Spleen (tissue), 11 donors: ENCODE measurements at regions not wholly inside any gene's neighbourhood (a gene's known extent, or its start where the extent isn't known, plus 50 kb on each side); places are given as distances from the start of the nearest gene placed in this dataset.
"Not testable (repeated sequence)": the region's sequence is repeated elsewhere in the genome, so short reads cannot be mapped to it uniquely, and the experiment has no call there.

Experiments
- DNase-seq: peaks from one replicate; pipeline ENCODE4 v3.0.0-alpha.2; 2020
- H3K27ac ChIP-seq, 8 donors: fragments of 200-600 bp; sonication (generic) in 7 of 8; 1 replicate in 4 of 8; 2 replicates in 4 of 8; pipeline versions ENCODE4 v1.5.0 to v1.8.0; 2016 to 2021; ENCODE audit warnings: inconsistent platforms in 4 of 8, mild to moderate bottlenecking in 4 of 8, moderate library complexity in 1 of 8
- H3K27me3 ChIP-seq, 7 donors: fragments of 200-600 bp; sonication (generic) in 6 of 7; replicated peaks in 1 of 7; 1 replicate in 4 of 7; 2 replicates in 3 of 7; pipeline versions ENCODE4 v1.5.0 to v1.8.0; 2016 to 2021; ENCODE audit warnings: inconsistent platforms in 3 of 7, mild to moderate bottlenecking in 1 of 7
- H3K36me3 ChIP-seq, 6 donors: fragments of 200-600 bp; sonication (generic) in 5 of 6; 1 replicate in 4 of 6; 2 replicates in 2 of 6; pipeline versions ENCODE4 v1.5.0 to v1.8.0; 2016 to 2021; ENCODE audit warnings: inconsistent platforms in 2 of 6
- H3K4me1 ChIP-seq, 6 donors: fragments of 200-600 bp; sonication (generic) in 5 of 6; 1 replicate in 3 of 6; 2 replicates in 3 of 6; pipeline versions ENCODE4 v1.5.0 to v1.8.0; 2016 to 2021; ENCODE audit warnings: inconsistent platforms in 3 of 6
- H3K4me3 ChIP-seq, 8 donors: fragments of 200-600 bp; sonication (generic) in 7 of 8; 1 replicate in 4 of 8; 2 replicates in 4 of 8; pipeline versions ENCODE4 v1.5.0 to v1.8.0; 2016 to 2021; ENCODE audit warnings: inconsistent platforms in 4 of 8, mild to moderate bottlenecking in 4 of 8, moderate library complexity in 2 of 8
- H3K9me3 ChIP-seq, 8 donors: fragments of 200-600 bp; sonication (generic) in 7 of 8; 1 replicate in 4 of 8; 2 replicates in 4 of 8; pipeline versions ENCODE4 v1.5.0 to v1.8.0; 2016 to 2021; ENCODE audit warnings: inconsistent platforms in 4 of 8
- CTCF ChIP-seq, 11 experiments: fragments of 200-600 bp in 7 of 11; fragments of 450-650 bp in 4 of 11; sonication (generic) in 4 of 11; IDR thresholded peaks in 8 of 11; conservative IDR thresholded peaks in 3 of 11; 1 replicate in 7 of 11; 2 replicates in 4 of 11; pipeline versions ENCODE4 v1.4.0 to v1.8.0; 2016 to 2021; ENCODE audit warnings: antibody characterized with exemption in 11 of 11, inconsistent platforms in 4 of 11, mild to moderate bottlenecking in 1 of 11
- POLR2A ChIP-seq, 3 donors: fragments of 450-650 bp; IDR thresholded peaks; one replicate each; pipeline ENCODE4 v1.5.1; 2017; ENCODE audit warnings: antibody characterized with exemption in 3 of 3, mild to moderate bottlenecking in 1 of 3
- POLR2AphosphoS5 ChIP-seq, 3 donors: sonication (generic); formaldehyde crosslinking; IDR thresholded peaks; one replicate each; pipeline ENCODE4 v1.5.1; 2017; ENCODE audit warnings: antibody characterized with exemption in 3 of 3
- WGBS, 5 donors: extraction: QIAGEN DNeasy Blood & Tissue Kit in 3 of 5; methylation state at CpG; one replicate each; pipeline versions ENCODE4 v1.1.5 to v1.1.7; 2013 to 2018; 5-methylcytosine and 5-hydroxymethylcytosine counted together
- intact Hi-C: fragments of 100-400 bp; cut with DNase I; formaldehyde crosslinking; loops from one replicate; pipeline ENCODE4 v1.15.0; 2023; ENCODE audit warnings: low total_unique reads
- donor health status: healthy with polysubstance abuse.
- donor health status: DM: no; HTN: no; CAD: no; lungs with moderate emphysema.
- donor health status: DM: no; HTN: no; CAD: no.
- donor health status: Bipolar disorder and iron deficiency.
- donor health status: healthy.
- donor health status: DM: no; HTN: no; CAD: no.
- donor health status: DM: yes; HTN: yes; CAD: no.

DNA sequence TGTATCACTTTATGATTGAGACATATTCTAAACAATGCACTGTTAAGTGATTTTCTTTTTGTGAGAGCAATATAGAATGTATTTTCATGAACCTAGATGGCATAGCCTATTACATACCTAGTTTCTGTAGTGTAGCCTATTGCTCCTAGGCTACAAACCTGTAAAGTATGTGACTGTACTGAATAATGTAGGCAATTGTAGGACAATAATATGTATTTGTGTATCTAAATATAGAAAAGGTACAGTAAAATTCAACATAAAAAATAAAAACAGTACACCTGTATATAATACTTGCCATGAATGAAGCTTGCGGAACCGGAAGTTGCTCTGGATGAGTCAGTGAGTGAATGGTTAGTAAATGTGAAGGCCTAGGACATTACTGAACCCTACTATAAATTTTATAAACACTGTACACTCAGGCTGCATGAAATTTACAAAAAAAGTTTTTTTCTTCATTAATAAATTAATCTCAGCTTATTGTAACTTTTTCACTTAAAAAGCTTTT is 106.7 kb downstream of the VSIG4 start:
- WGBS, 5 donors, result 79 to 100% (median 89%) methylated on average over 2 of the region's 2 CpGs
- DNase-seq, result no peak
- no peak for TF ChIP-seq POLR2A (IDR thresholded peaks at IDR 0.05)
- no peak for TF ChIP-seq CTCF (IDR thresholded peaks at IDR 0.05 in 8 of 11, conservative IDR thresholded peaks at IDR 0.05 in 3 of 11)
- no peak for TF ChIP-seq POLR2AphosphoS5 (IDR thresholded peaks at IDR 0.05)

GRCh38 chrX:65932173-65933084 is 107.5 kb downstream of the VSIG4 start:
- no peak overlapping the region for H3K4me3 ChIP-seq
- intact Hi-C loops, result no loop called here
- H3K9me3 ChIP-seq, result peaks cover 0 to 13% (median 0%) of the 10 kb centered on the region in 8 donors
- no peaks in the 10 kb centered on the region for H3K27me3 ChIP-seq
- WGBS, 5 donors, result 61 to 90% (median 85%) methylated on average over 10 of the region's 10 CpGs
- H3K4me1 ChIP-seq, result no peaks in the 10 kb centered on the region
- peak; percentile 79 for DNase-seq
- no peak overlapping the region for H3K27ac ChIP-seq
- no peaks in the 10 kb centered on the region for H3K36me3 ChIP-seq
- TF ChIP-seq POLR2AphosphoS5 (IDR thresholded peaks at IDR 0.05) (no peak), CTCF (IDR thresholded peaks at IDR 0.05 in 8 of 11, conservative IDR thresholded peaks at IDR 0.05 in 3 of 11) (no peak), POLR2A (IDR thresholded peaks at IDR 0.05) (no peak)

More for the DNA sequence above, 106.7 kb downstream of the VSIG4 start:
- intact Hi-C loops, result no loop called here
- Histone ChIP-seq H3K27me3 (no peaks in the 10 kb centered on the region), H3K4me3 (no peak overlapping the region), H3K27ac (no peak overlapping the region), H3K36me3 (no peaks in the 10 kb centered on the region), H3K9me3 (peaks cover 0 to 13% (median 0%) of the 10 kb centered on the region in 8 donors), H3K4me1 (no peaks in the 10 kb centered on the region)

GRCh38 chrX:65928522-65928921 is 111.4 kb downstream of the VSIG4 start:
- 34 to 87% (median 70%) methylated on average over 3 to 5 of the region's 5 CpGs for WGBS, 5 donors
- H3K27ac ChIP-seq, result no peak overlapping the region
- peaks cover 0 to 10% (median 0%) of the 10 kb centered on the region in 7 donors for H3K27me3 ChIP-seq
- intact Hi-C loops, result no loop called here
- DNase-seq, result no peak
- peaks cover 0 to 13% (median 0%) of the 10 kb centered on the region in 8 donors for H3K9me3 ChIP-seq
- peaks cover 0 to 18% (median 0%) of the 10 kb centered on the region in 6 donors for H3K4me1 ChIP-seq
- H3K36me3 ChIP-seq, result no peaks in the 10 kb centered on the region
- H3K4me3 ChIP-seq, result no peak overlapping the region
- TF ChIP-seq CTCF (IDR thresholded peaks at IDR 0.05 in 8 of 11, conservative IDR thresholded peaks at IDR 0.05 in 3 of 11) (no peak), POLR2AphosphoS5 (IDR thresholded peaks at IDR 0.05) (no peak), POLR2A (IDR thresholded peaks at IDR 0.05) (no peak)

GRCh38 chrX:65927386-65927785 is 112.5 kb downstream of the VSIG4 start:
- intact Hi-C loops, H3K9me3 ChIP-seq, H3K27ac ChIP-seq, DNase-seq, H3K36me3 ChIP-seq, H3K4me3 ChIP-seq: not testable (repeated sequence)
- WGBS, 5 donors, result 79 to 95% (median 89%) methylated on average over 3 of the region's 3 CpGs
- Histone ChIP-seq H3K27me3 (peaks cover 0 to 10% (median 0%) of the 10 kb centered on the region in 7 donors), H3K4me1 (peaks cover 0 to 23% (median 0%) of the 10 kb centered on the region in 6 donors)
